ENCODE measurements at regions not wholly inside any gene's neighbourhood (a gene's known extent, or its start where the extent isn't known, plus 50 kb on each side); places are given as distances from the start of the nearest gene placed in this dataset.

GRCh38 chr4:17315459-17315858 is 196.4 kb downstream of the QDPR start:
- DNase-seq (no peak), ATAC-seq (no peak)
- intact Hi-C loops (cut with DNase I, micrococcal nuclease), result no loop called here

GRCh38 chr4:17313194-17313593 is 198.7 kb downstream of the QDPR start:
- DNase-seq (no peak), ATAC-seq (no peak)
- intact Hi-C loops (cut with DNase I, micrococcal nuclease), result no loop called here

- ATAC-seq (no peak), DNase-seq (no peak)
- intact Hi-C loops (cut with DNase I, micrococcal nuclease), result no loop called here
These were observed 201.6 kb downstream of the QDPR start for GRCh38 chr4:17310269-17310652.

GRCh38 chr4:17309567-17310268 is 202.2 kb downstream of the QDPR start:
- ATAC-seq (no peak), DNase-seq (no peak)
- intact Hi-C loops (cut with DNase I, micrococcal nuclease), result no loop called here

- intact Hi-C loops (cut with DNase I, micrococcal nuclease), result no loop called here
- ATAC-seq, result no peak
- DNase-seq, result no peak
These were observed 210.0 kb downstream of the QDPR start for GRCh38 chr4:17301869-17302268.

GRCh38 chr4:17301266-17301665 is 210.6 kb downstream of the QDPR start:
- ATAC-seq, result no peak
- no peak for DNase-seq
- intact Hi-C loops (cut with DNase I, micrococcal nuclease), result no loop called here

- intact Hi-C loops (cut with DNase I, micrococcal nuclease), result no loop called here
- no peak for ATAC-seq
These were observed 214.7 kb downstream of the QDPR start for GRCh38 chr4:17296921-17297890.

GRCh38 chr4:17293901-17294300 is 218.0 kb downstream of the QDPR start:
- no peak for ATAC-seq
- intact Hi-C loops (cut with DNase I, micrococcal nuclease), result no loop called here

More at GRCh38 chr4:17296921-17297890, 214.7 kb downstream of the QDPR start:
- no peak for DNase-seq

GRCh38 chr4:17288151-17288550 is 223.7 kb downstream of the QDPR start:
- ATAC-seq (no peak), DNase-seq (no peak)
- intact Hi-C loops (cut with DNase I, micrococcal nuclease), result no loop called here

More at GRCh38 chr4:17293901-17294300, 218.0 kb downstream of the QDPR start:
- DNase-seq, result no peak

- no peak for DNase-seq
- intact Hi-C loops (cut with DNase I, micrococcal nuclease), result no loop called here
- ATAC-seq, result no peak
These were observed 225.0 kb downstream of the QDPR start for GRCh38 chr4:17286752-17287460.

- intact Hi-C loops (cut with DNase I, micrococcal nuclease), result no loop called here
- ATAC-seq (no peak), DNase-seq (no peak)
These were observed 226.1 kb downstream of the QDPR start for GRCh38 chr4:17285747-17286146.

GRCh38 chr4:17284323-17285175 is 227.3 kb downstream of the QDPR start:
- DNase-seq (no peak), ATAC-seq (no peak)
- intact Hi-C loops (cut with DNase I, micrococcal nuclease), result no loop called here

- intact Hi-C loops (cut with DNase I, micrococcal nuclease), result no loop called here
- ATAC-seq (no peak), DNase-seq (no peak)
These were observed 228.1 kb downstream of the QDPR start for GRCh38 chr4:17283832-17284231.

GRCh38 chr4:17283251-17283650 is 228.6 kb downstream of the QDPR start:
- intact Hi-C loops (cut with DNase I, micrococcal nuclease), result no loop called here
- DNase-seq (no peak), ATAC-seq (no peak)

- intact Hi-C loops (cut with DNase I, micrococcal nuclease), result no loop called here
- DNase-seq (no peak), ATAC-seq (no peak)
These were observed 231.4 kb downstream of the QDPR start for GRCh38 chr4:17280261-17281018.

GRCh38 chr4:17276776-17277175 is 235.1 kb downstream of the QDPR start:
- ATAC-seq, result no peak
- intact Hi-C loops (cut with DNase I, micrococcal nuclease), result no loop called here
- DNase-seq, result no peak

GRCh38 chr4:17275836-17276235 is 236.1 kb downstream of the QDPR start:
- intact Hi-C loops (cut with DNase I, micrococcal nuclease), result no loop called here
- DNase-seq, result no peak
- ATAC-seq, result no peak

- intact Hi-C loops (cut with DNase I, micrococcal nuclease), result no loop called here
- ATAC-seq (no peak), DNase-seq (no peak)
These were observed 238.8 kb downstream of the QDPR start for GRCh38 chr4:17273047-17273446.

Data from left colon (tissue), 2 donors.